ENCODE measurements at regions not wholly inside any gene's neighbourhood (a gene's known extent, or its start where the extent isn't known, plus 50 kb on each side); places are given as distances from the start of the nearest gene placed in this dataset.

DNA sequence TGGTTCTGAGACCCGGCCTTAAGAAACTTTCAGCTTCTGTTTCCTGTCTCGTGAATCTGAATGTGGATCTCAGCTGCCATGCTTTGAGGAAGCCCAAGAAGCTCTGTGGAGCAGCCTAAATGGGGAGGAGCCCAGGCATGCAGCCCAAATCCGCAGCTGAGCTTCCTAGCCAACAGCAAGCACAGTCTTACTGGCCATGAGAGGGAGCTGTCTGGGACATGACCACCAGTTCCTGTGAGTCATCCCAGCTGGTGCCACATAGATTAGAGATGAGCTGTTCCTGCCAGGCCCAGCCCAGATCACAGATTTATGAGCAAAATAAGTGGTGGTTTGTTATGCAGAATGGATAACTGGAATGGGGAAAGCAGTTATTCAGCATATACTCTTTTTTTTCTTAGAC, 224.4 kb upstream of the APCDD1 start:
- TF ChIP-seq YY1 (IDR thresholded peaks at IDR 0.05; ENCODE audit: low read depth) (0 out of 2 replicates have a peak, but pooled peaks have one; percentile 37), TEAD4 (IDR thresholded peaks at IDR 0.05) (no peak)

DNA sequence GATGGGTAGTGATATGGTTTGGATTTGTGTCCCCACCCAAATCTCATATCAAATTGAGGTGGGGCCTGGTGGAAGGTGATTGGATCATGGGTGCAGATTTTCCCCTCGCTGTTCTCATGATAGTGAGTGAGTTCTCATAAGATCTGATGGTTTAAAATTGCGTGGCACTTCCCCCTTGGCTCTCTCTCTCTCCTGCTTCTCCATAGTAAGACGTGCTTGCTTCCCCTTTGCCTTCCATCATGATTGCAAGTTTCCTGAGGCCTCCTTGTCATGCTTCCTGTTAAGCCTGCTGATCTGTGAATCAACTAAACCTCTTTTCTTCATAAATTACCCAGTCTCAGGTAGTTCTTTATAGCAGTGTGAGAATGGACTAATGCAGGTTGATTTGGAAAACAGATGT, 223.2 kb upstream of the APCDD1 start:
- TF ChIP-seq ZBTB7A (IDR thresholded peaks at IDR 0.05; ENCODE audit: low read depth) (no peak), TEAD4 (IDR thresholded peaks at IDR 0.05) (no peak), CEBPB (IDR thresholded peaks at IDR 0.05) (no peak), FOXM1 (IDR thresholded peaks at IDR 0.05; ENCODE audit: borderline replicate concordance, low read depth) (no peak)
- TF ChIP-seq, protein P1, sequence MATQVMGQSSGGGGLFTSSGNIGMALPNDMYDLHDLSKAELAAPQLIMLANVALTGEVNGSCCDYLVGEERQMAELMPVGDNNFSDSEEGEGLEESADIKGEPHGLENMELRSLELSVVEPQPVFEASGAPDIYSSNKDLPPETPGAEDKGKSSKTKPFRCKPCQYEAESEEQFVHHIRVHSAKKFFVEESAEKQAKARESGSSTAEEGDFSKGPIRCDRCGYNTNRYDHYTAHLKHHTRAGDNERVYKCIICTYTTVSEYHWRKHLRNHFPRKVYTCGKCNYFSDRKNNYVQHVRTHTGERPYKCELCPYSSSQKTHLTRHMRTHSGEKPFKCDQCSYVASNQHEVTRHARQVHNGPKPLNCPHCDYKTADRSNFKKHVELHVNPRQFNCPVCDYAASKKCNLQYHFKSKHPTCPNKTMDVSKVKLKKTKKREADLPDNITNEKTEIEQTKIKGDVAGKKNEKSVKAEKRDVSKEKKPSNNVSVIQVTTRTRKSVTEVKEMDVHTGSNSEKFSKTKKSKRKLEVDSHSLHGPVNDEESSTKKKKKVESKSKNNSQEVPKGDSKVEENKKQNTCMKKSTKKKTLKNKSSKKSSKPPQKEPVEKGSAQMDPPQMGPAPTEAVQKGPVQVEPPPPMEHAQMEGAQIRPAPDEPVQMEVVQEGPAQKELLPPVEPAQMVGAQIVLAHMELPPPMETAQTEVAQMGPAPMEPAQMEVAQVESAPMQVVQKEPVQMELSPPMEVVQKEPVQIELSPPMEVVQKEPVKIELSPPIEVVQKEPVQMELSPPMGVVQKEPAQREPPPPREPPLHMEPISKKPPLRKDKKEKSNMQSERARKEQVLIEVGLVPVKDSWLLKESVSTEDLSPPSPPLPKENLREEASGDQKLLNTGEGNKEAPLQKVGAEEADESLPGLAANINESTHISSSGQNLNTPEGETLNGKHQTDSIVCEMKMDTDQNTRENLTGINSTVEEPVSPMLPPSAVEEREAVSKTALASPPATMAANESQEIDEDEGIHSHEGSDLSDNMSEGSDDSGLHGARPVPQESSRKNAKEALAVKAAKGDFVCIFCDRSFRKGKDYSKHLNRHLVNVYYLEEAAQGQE (IDR thresholded peaks at IDR 0.05; ENCODE audit: low read depth) = no peak

DNA sequence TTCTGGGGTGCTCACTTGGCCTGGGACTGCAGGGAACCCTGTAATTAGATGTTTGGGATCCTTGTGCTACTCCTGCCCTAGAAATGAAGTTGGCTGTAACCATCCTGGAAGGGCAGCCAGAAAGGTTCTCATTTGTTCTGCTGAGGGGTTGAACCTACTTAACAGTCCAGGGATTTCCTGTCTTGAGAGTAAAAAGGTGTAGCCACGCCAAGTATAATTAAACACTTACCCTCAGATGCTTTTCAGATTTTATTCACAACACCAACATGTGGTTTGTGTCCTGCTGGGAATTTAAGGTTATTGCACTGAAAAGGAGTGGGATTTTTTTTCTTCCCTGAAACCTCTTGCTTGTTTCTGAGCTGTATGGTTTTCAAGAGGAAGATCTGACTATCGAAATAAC, 222.4 kb upstream of the APCDD1 start:
- TF ChIP-seq TEAD4 (IDR thresholded peaks at IDR 0.05) (no peak), TAF1 (IDR thresholded peaks at IDR 0.05; ENCODE audit: low read depth) (no peak), FOXM1 (IDR thresholded peaks at IDR 0.05; ENCODE audit: borderline replicate concordance, low read depth) (no peak), CREB1 (IDR thresholded peaks at IDR 0.05; ENCODE audit: low read depth) (no peak), CEBPB (IDR thresholded peaks at IDR 0.05) (no peak), TCF12 (IDR thresholded peaks at IDR 0.05; ENCODE audit: low read depth) (no peak), EGR1 (IDR thresholded peaks at IDR 0.05) (no peak), EP300 (IDR thresholded peaks at IDR 0.05; ENCODE audit: borderline replicate concordance) (no peak), NFIC (IDR thresholded peaks at IDR 0.05) (no peak), ZBTB7A (IDR thresholded peaks at IDR 0.05; ENCODE audit: low read depth) (no peak), YY1 (IDR thresholded peaks at IDR 0.05; ENCODE audit: low read depth) (no peak), RAD21 (IDR thresholded peaks at IDR 0.05; ENCODE audit: low read depth) (no peak)
- TF ChIP-seq, protein P1 (IDR thresholded peaks at IDR 0.05; ENCODE audit: low read depth) = no peak
- TF ChIP-seq, protein P2, sequence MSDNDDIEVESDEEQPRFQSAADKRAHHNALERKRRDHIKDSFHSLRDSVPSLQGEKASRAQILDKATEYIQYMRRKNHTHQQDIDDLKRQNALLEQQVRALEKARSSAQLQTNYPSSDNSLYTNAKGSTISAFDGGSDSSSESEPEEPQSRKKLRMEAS (IDR thresholded peaks at IDR 0.05) = no peak
- TF ChIP-seq, protein P3, sequence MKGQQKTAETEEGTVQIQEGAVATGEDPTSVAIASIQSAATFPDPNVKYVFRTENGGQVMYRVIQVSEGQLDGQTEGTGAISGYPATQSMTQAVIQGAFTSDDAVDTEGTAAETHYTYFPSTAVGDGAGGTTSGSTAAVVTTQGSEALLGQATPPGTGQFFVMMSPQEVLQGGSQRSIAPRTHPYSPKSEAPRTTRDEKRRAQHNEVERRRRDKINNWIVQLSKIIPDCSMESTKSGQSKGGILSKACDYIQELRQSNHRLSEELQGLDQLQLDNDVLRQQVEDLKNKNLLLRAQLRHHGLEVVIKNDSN (IDR thresholded peaks at IDR 0.05) = no peak

DNA sequence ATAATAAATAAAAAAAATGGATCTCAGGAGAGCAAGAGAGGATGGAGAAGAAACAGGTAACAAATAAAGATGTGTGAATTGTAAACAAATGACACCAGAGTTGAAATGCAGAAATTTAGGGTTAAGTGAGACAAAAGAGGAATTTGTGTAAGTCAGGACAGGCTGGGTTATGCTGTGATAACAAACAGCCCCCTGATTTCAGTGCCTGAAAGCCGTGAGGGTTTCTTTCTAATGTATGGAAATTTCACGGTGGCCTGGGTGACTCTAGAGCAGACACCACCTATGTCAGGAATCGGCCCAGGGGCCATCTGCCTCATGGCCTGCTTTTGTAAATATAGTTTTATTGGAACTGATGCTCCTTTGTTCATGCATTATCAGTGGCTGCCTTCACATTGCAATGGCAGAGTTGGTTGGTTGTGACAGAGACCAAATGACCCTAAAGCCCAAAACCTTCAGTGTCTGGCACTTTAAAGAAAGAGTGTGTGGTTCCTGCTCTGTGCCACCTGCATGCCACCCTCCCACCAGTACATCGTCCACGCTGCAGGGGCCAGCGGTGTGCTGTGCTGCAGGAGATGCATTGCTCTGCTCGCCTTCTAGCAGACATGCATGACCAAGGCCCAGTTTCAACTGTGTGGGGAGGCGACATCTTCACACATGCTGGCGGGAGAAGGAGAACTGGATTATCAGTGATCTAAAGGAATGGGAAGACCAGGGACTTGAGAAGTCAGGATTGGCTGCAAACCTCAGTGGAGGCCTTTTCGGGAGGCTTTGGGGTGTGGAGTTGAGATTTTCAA, 221.2 kb upstream of the APCDD1 start:
- no peak for TF ChIP-seq TAF1 (IDR thresholded peaks at IDR 0.05; ENCODE audit: low read depth)
- TF ChIP-seq, protein P2 (IDR thresholded peaks at IDR 0.05) = no peak
- no peak for TF ChIP-seq CREB1 (IDR thresholded peaks at IDR 0.05; ENCODE audit: low read depth)
- TF ChIP-seq TEAD4 (IDR thresholded peaks at IDR 0.05) = no peak
- TF ChIP-seq CEBPB (IDR thresholded peaks at IDR 0.05) = no peak

DNA sequence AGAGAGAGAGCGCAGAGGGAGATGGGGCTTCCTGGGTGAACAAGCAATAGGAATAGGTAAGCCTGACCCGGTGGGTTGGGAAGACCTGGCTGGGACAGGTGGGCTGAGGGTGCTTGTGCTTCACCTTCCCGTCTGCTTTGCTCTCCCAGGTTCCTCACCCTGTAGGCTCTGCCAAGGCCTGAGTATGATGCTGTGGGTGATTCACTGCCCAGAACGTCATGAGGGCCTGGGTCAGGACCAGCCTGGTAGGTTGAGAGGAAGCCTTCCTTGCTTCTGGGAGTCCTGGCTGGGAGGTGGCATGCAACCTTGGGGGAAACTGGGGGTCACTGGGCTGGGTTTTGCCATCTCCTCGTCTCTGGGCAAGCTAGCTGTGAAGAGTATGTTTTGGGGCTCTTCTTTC, 220.2 kb upstream of the APCDD1 start:
- TF ChIP-seq, protein P3 (IDR thresholded peaks at IDR 0.05) = no peak
- no peak for TF ChIP-seq EGR1 (IDR thresholded peaks at IDR 0.05)
- no peak for TF ChIP-seq YY1 (IDR thresholded peaks at IDR 0.05; ENCODE audit: low read depth)
- TF ChIP-seq TAF1 (IDR thresholded peaks at IDR 0.05; ENCODE audit: low read depth) = no peak
- TF ChIP-seq EP300 (IDR thresholded peaks at IDR 0.05; ENCODE audit: borderline replicate concordance) = no peak
- TF ChIP-seq NFIC (IDR thresholded peaks at IDR 0.05) = no peak
- TF ChIP-seq ZBTB7A (IDR thresholded peaks at IDR 0.05; ENCODE audit: low read depth) = no peak
- TF ChIP-seq, protein P1 (IDR thresholded peaks at IDR 0.05; ENCODE audit: low read depth) = no peak
- no peak for TF ChIP-seq RAD21 (IDR thresholded peaks at IDR 0.05; ENCODE audit: low read depth)
- TF ChIP-seq FOXM1 (IDR thresholded peaks at IDR 0.05; ENCODE audit: borderline replicate concordance, low read depth) = no peak
- TF ChIP-seq TEAD4 (IDR thresholded peaks at IDR 0.05) = no peak
- no peak for TF ChIP-seq CEBPB (IDR thresholded peaks at IDR 0.05)
- TF ChIP-seq CREB1 (IDR thresholded peaks at IDR 0.05; ENCODE audit: low read depth) = no peak
- no peak for TF ChIP-seq TCF12 (IDR thresholded peaks at IDR 0.05; ENCODE audit: low read depth)
- TF ChIP-seq, protein P2 (IDR thresholded peaks at IDR 0.05) = no peak

Data from Ishikawa (cell line).